GM18499 (cell line): ENCODE measurements at regions not wholly inside any gene's neighbourhood (a gene's known extent, or its start where the extent isn't known, plus 50 kb on each side); places are given as distances from the start of the nearest gene placed in this dataset.

Experiments
- ATAC-seq: cut with Tn5 transposase; IDR thresholded peaks from one replicate; pipeline ENCODE4 v1.9.1; 2021; ENCODE audit warnings: moderate number of reproducible peaks; ENCODE audit not compliant: insufficient read depth, unreplicated experiment

- no peak for ATAC-seq
Measured at GRCh38 chr9:81395676-81396054, 293.7 kb downstream of the TLE1 start.

- ATAC-seq = no peak
Measured at GRCh38 chr9:81394881-81395675, 294.3 kb downstream of the TLE1 start.

- ATAC-seq = no peak
Measured at GRCh38 chr9:81393985-81394811, 295.1 kb downstream of the TLE1 start.

- ATAC-seq = no peak
Measured at GRCh38 chr9:81391457-81391825, 297.9 kb downstream of the TLE1 start.

- ATAC-seq = no peak
Measured at GRCh38 chr9:81390792-81391456, 298.4 kb downstream of the TLE1 start.

GRCh38 chr9:81389569-81389993, 299.8 kb downstream of the TLE1 start:
- ATAC-seq = no peak

GRCh38 chr9:81388831-81389230, 300.5 kb downstream of the TLE1 start:
- ATAC-seq = no peak

- ATAC-seq = no peak
Measured at GRCh38 chr9:81387360-81388106, 301.8 kb downstream of the TLE1 start.

GRCh38 chr9:81384911-81385310, 304.4 kb downstream of the TLE1 start:
- ATAC-seq = no peak

GRCh38 chr9:81382281-81382680, 307.1 kb downstream of the TLE1 start:
- ATAC-seq = no peak

GRCh38 chr9:81381694-81382093, 307.7 kb downstream of the TLE1 start:
- ATAC-seq = no peak

- no peak for ATAC-seq
Measured at GRCh38 chr9:81380504-81381359, 308.6 kb downstream of the TLE1 start.

- no peak for ATAC-seq
Measured at GRCh38 chr9:81379655-81380054, 309.7 kb downstream of the TLE1 start.

- ATAC-seq = no peak
Measured at GRCh38 chr9:81377921-81378320, 311.4 kb downstream of the TLE1 start.

GRCh38 chr9:81377320-81377719, 312.0 kb downstream of the TLE1 start:
- no peak for ATAC-seq

- no peak for ATAC-seq
Measured at GRCh38 chr9:81375187-81376100, 313.9 kb downstream of the TLE1 start.

- no peak for ATAC-seq
Measured at GRCh38 chr9:81374459-81375186, 314.7 kb downstream of the TLE1 start.

- ATAC-seq = no peak
Measured at GRCh38 chr9:81373294-81373693, 316.1 kb downstream of the TLE1 start.
